HEK293T (cell line): ENCODE measurements at regions not wholly inside any gene's neighbourhood (a gene's known extent, or its start where the extent isn't known, plus 50 kb on each side); places are given as distances from the start of the nearest gene placed in this dataset.

Source experiments
- BHLHE40 ChIP-seq: fragments of 450-650 bp; IDR thresholded peaks from 2 replicates; pipeline ENCODE4 v1.6.1; 2016; ENCODE audit warnings: mild to moderate bottlenecking, moderate library complexity, borderline replicate concordance
- ELF4 ChIP-seq: fragments of 450-650 bp; IDR thresholded peaks from 2 replicates; pipeline ENCODE4 v1.6.1; 2017; ENCODE audit warnings: antibody characterized with exemption
- FOXA1 ChIP-seq: fragments of 450-650 bp; IDR thresholded peaks from 2 replicates; pipeline ENCODE4 v1.6.1; 2016; ENCODE audit warnings: mild to moderate bottlenecking
- FOXM1 ChIP-seq: fragments of 450-650 bp; IDR thresholded peaks from 2 replicates; pipeline ENCODE4 v1.6.1; 2017; ENCODE audit warnings: mild to moderate bottlenecking, borderline replicate concordance
- HDGF ChIP-seq: fragments of 450-650 bp; IDR thresholded peaks from 2 replicates; pipeline ENCODE4 v1.6.1; 2017; ENCODE audit warnings: antibody characterized with exemption, borderline replicate concordance
- PKNOX1 ChIP-seq: fragments of 450-650 bp; IDR thresholded peaks from 2 replicates; pipeline ENCODE4 v1.6.1; 2016
- SP1 ChIP-seq: fragments of 450-650 bp; IDR thresholded peaks from 2 replicates; pipeline ENCODE4 v1.6.1; 2017
- ZNF384 ChIP-seq: fragments of 450-650 bp; IDR thresholded peaks from 2 replicates; pipeline ENCODE4 v1.6.1; 2016

- TF ChIP-seq PKNOX1 (no peak), ELF4 (no peak), FOXM1 (no peak), HDGF (no peak), FOXA1 (no peak), ZNF384 (no peak), BHLHE40 (no peak), SP1 (no peak)
These were observed 660.5 kb upstream of the MAN1A1 start for GRCh38 chr6:120010075-120010474.
